Fibroblast of pulmonary artery (primary cell): ENCODE measurements at regions not wholly inside any gene's neighbourhood (a gene's known extent, or its start where the extent isn't known, plus 50 kb on each side); places are given as distances from the start of the nearest gene placed in this dataset.

Experiments used
- DNase-seq: peaks from one replicate; pipeline ENCODE4 v3.0.0-alpha.2; 2010; ENCODE audit warnings: low read depth
- H3K4me3 ChIP-seq: replicated peaks from 2 replicates; pipeline ENCODE4 v1.5.1; 2011; ENCODE audit warnings: low read depth, mild to moderate bottlenecking, control low read depth, low read length, moderate library complexity
- TF ChIP-seq, protein P1 (sequence below): IDR thresholded peaks from 2 replicates; pipeline ENCODE4 v1.5.1; 2011; ENCODE audit warnings: mild to moderate bottlenecking, control low read depth, low read length, inconsistent platforms; ENCODE audit errors: missing control alignments

DNA sequence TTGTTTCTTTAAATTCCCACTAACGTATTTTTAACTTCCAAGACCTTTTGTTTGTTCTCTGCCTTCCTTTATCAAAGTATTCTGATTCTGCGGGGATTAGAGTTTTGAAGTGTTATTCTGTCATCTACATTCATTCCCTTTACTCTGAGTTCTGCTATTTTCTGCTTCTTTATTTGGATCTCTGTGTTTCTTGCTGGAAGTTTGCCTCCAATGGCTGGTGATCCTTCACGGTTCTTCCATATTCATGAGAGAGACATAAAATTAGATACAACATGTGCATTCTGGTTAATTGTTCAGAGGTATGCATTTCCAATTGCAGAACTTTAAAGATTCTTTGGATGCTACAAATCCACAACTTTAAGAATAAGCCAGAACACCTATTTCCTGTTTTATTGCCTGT lies 244.7 kb upstream of the ADARB2 start:
- no peak for DNase-seq
- TF ChIP-seq, protein P1, sequence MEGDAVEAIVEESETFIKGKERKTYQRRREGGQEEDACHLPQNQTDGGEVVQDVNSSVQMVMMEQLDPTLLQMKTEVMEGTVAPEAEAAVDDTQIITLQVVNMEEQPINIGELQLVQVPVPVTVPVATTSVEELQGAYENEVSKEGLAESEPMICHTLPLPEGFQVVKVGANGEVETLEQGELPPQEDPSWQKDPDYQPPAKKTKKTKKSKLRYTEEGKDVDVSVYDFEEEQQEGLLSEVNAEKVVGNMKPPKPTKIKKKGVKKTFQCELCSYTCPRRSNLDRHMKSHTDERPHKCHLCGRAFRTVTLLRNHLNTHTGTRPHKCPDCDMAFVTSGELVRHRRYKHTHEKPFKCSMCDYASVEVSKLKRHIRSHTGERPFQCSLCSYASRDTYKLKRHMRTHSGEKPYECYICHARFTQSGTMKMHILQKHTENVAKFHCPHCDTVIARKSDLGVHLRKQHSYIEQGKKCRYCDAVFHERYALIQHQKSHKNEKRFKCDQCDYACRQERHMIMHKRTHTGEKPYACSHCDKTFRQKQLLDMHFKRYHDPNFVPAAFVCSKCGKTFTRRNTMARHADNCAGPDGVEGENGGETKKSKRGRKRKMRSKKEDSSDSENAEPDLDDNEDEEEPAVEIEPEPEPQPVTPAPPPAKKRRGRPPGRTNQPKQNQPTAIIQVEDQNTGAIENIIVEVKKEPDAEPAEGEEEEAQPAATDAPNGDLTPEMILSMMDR = no peak
- no peak overlapping the region for H3K4me3 ChIP-seq

DNA sequence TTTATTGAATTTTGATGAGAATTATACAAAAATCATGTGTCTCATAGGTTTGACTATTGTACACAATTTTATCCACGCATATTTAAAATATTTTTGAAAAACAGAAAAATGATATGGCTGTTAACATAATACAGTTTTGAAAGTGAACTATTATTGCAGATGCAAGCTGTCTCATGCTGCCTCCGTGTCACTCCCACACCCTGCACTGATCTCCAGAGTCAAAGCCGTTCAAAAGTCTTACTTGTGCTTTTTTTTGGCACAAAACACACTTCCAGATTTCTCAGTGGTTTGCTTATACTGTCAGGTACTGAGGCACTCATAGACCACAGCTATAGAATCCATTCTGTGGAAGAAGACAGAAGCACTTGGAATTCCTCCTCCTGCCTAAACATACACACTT lies 243.1 kb upstream of the ADARB2 start:
- TF ChIP-seq, protein P1 = no peak
- no peak for DNase-seq
- H3K4me3 ChIP-seq = no peak overlapping the region

DNA sequence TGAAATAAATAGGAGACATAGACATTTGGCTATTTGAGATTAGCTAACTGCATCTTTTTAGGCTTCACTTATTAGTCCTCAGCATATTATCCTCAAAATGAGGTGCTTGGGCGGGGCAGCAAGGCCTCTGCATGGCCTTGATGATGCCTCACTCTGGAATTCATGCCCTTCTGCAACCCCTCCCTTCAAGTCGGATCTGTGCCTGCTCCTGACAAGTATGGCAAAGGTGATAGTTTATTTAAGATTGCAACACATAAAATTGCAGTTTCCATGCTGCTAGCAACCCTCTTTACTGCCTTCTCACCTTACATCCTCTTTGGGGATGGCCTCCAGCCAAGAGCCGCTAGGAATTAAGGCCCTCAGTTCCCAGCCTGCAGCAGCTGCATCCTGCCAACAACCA lies 241.3 kb upstream of the ADARB2 start:
- no peak for DNase-seq
- TF ChIP-seq, protein P1 = no peak
- no peak overlapping the region for H3K4me3 ChIP-seq

DNA sequence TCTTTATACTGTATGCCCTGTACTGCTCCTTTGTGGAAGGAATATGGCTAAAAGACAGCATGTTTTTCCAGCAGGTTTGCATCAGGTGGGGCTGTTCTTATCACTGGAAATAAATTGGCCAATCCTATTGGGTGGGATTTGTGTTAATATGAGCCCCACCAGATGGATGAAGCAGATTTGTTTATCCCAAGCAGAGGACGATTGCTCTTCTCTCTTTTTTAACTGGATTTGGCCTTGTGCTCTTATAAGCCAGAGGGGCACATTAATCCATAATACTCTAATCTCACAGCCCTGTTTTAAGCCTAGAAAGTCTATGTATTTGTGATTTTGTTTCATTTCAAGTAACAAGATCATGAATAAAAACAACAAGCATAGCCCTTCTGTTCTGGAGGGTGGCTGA lies 240.1 kb upstream of the ADARB2 start:
- H3K4me3 ChIP-seq = no peak overlapping the region
- TF ChIP-seq, protein P1 = no peak
- DNase-seq = no peak

DNA sequence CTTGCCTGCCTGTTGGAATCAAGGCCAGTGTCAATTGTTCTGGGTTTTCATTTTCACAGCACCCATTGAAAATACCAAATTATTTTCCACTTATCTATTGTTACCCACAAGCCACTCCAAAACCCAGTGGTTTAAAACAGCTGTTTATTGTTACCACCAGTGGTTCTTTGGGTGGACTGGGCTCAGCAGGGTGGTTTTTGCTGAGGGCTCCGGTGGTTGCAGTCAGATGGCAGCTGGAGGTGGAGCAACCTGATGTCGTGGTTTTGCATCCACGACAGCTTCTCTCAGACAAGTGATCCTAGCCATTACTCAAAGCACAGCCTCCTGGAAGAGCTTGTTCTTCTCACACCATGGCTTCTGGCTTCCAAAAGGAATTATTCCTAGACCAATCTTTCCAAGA lies 235.1 kb upstream of the ADARB2 start:
- no peak for DNase-seq
- no peak overlapping the region for H3K4me3 ChIP-seq
- TF ChIP-seq, protein P1 = no peak

DNA sequence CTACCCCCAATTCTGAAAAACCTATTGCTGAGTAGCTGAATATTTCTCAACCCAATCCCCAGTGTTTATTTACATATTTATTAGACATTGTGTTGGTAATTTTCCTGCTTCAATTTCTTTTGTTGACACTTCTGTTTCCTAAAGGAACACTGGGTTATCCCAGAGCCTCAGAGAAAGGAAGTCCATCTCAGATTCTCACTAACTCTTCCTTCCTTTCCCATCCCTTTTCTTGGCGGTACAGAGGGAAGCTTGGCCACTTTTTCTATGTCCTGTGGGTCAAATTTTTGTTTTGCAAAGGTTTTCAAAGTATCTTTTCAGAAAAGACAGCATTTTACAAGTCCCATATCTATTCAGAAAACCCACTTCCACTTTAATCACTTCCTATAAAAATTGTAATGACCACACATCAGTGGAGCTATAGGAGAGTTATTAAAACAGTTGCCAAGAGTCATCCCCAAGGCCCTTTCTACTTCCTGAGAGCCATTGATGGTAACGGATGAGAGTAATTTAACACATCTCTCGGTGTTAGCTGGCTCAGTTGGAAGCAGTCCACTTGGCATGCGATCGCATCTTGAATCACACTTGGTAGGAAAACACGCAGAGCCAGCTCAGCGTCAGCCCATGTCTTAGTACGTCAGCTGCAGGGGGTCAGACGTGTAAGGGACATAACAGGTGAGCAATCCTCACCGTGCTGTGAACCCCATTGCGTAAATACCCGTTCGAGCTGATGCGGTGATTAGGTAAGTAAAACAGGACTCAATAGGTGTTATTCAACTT lies 231.1 kb upstream of the ADARB2 start:
- DNase-seq = no peak
- TF ChIP-seq, protein P1 = no peak
- H3K4me3 ChIP-seq = no peak overlapping the region
